ENCODE measurements at regions not wholly inside any gene's neighbourhood (a gene's known extent, or its start where the extent isn't known, plus 50 kb on each side); places are given as distances from the start of the nearest gene placed in this dataset.

- no peak for TF ChIP-seq EZH2 (IDR thresholded peaks at IDR 0.05; ENCODE audit: borderline replicate concordance, low read depth, low read length, severe bottlenecking)
- TF ChIP-seq, protein P1, sequence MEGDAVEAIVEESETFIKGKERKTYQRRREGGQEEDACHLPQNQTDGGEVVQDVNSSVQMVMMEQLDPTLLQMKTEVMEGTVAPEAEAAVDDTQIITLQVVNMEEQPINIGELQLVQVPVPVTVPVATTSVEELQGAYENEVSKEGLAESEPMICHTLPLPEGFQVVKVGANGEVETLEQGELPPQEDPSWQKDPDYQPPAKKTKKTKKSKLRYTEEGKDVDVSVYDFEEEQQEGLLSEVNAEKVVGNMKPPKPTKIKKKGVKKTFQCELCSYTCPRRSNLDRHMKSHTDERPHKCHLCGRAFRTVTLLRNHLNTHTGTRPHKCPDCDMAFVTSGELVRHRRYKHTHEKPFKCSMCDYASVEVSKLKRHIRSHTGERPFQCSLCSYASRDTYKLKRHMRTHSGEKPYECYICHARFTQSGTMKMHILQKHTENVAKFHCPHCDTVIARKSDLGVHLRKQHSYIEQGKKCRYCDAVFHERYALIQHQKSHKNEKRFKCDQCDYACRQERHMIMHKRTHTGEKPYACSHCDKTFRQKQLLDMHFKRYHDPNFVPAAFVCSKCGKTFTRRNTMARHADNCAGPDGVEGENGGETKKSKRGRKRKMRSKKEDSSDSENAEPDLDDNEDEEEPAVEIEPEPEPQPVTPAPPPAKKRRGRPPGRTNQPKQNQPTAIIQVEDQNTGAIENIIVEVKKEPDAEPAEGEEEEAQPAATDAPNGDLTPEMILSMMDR (IDR thresholded peaks at IDR 0.05; ENCODE audit: extremely low read depth in 1 of 2, insufficient read depth in 1 of 2, low read depth in 1 of 2, low read length in 2 of 2): no peak
These were observed 176.4 kb downstream of the MAFB start for GRCh38 chr20:40512591-40512990.
